ENCODE measurements at regions not wholly inside any gene's neighbourhood (a gene's known extent, or its start where the extent isn't known, plus 50 kb on each side); places are given as distances from the start of the nearest gene placed in this dataset.

GRCh38 chr10:105468759-105469158, 827.7 kb downstream of the SORCS3 start:
- TF ChIP-seq CTCF (IDR thresholded peaks at IDR 0.05) = no peak
- TF ChIP-seq POLR2AphosphoS5 (IDR thresholded peaks at IDR 0.05) = no peak
- TF ChIP-seq EP300 (IDR thresholded peaks at IDR 0.05) = no peak
- no peak for TF ChIP-seq POLR2A (IDR thresholded peaks at IDR 0.05)
- 30% methylated on average over 1 of the region's 1 CpG for WGBS
- Histone ChIP-seq H3K36me3 (no peaks in the 10 kb centered on the region), H3K4me3 (no peak overlapping the region), H3K27me3 (no peaks in the 10 kb centered on the region), H3K9me3 (no peaks in the 10 kb centered on the region), H3K4me1 (no peaks in the 10 kb centered on the region), H3K27ac (no peak overlapping the region)
- DNase-seq (ENCODE audit: low spot score in 2 of 2) = no peak

- H3K9me3 ChIP-seq = no peaks in the 10 kb centered on the region
- 86% methylated on average over 1 of the region's 1 CpG for WGBS
- no peak overlapping the region for H3K27ac ChIP-seq
- TF ChIP-seq EP300 (IDR thresholded peaks at IDR 0.05) (no peak), CTCF (IDR thresholded peaks at IDR 0.05) (no peak), POLR2AphosphoS5 (IDR thresholded peaks at IDR 0.05) (no peak), POLR2A (IDR thresholded peaks at IDR 0.05) (no peak)
- H3K4me1 ChIP-seq = no peaks in the 10 kb centered on the region
- no peaks in the 10 kb centered on the region for H3K36me3 ChIP-seq
- DNase-seq (ENCODE audit: low spot score in 2 of 2) = no peak
- no peaks in the 10 kb centered on the region for H3K27me3 ChIP-seq
- H3K4me3 ChIP-seq = no peak overlapping the region
Measured at GRCh38 chr10:105466521-105466920, 825.4 kb downstream of the SORCS3 start.

GRCh38 chr10:105434970-105435369, 793.9 kb downstream of the SORCS3 start:
- H3K9me3 ChIP-seq = no peaks in the 10 kb centered on the region
- no peaks in the 10 kb centered on the region for H3K36me3 ChIP-seq
- no peaks in the 10 kb centered on the region for H3K27me3 ChIP-seq
- no peak overlapping the region for H3K4me3 ChIP-seq
- TF ChIP-seq POLR2AphosphoS5 (IDR thresholded peaks at IDR 0.05) (no peak), CTCF (IDR thresholded peaks at IDR 0.05) (no peak), EP300 (IDR thresholded peaks at IDR 0.05) (no peak), POLR2A (IDR thresholded peaks at IDR 0.05) (no peak)
- no peak for DNase-seq (ENCODE audit: low spot score in 2 of 2)
- H3K27ac ChIP-seq = no peak overlapping the region
- 77% methylated on average over 1 of the region's 1 CpG for WGBS
- no peaks in the 10 kb centered on the region for H3K4me1 ChIP-seq

GRCh38 chr10:105413997-105414396, 772.9 kb downstream of the SORCS3 start:
- Histone ChIP-seq H3K9me3 (peaks cover 4% of the 10 kb centered on the region), H3K36me3 (no peaks in the 10 kb centered on the region), H3K4me1 (no peaks in the 10 kb centered on the region), H3K27me3 (no peaks in the 10 kb centered on the region), H3K27ac (no peak overlapping the region), H3K4me3 (no peak overlapping the region)
- WGBS = 76% methylated on average over 4 of the region's 4 CpGs
- DNase-seq (ENCODE audit: low spot score in 2 of 2) = no peak
- TF ChIP-seq POLR2AphosphoS5 (IDR thresholded peaks at IDR 0.05) (no peak), CTCF (IDR thresholded peaks at IDR 0.05) (no peak), EP300 (IDR thresholded peaks at IDR 0.05) (no peak), POLR2A (IDR thresholded peaks at IDR 0.05) (no peak)

- Histone ChIP-seq H3K27me3 (no peaks in the 10 kb centered on the region), H3K27ac (no peak overlapping the region), H3K9me3 (peaks cover 4% of the 10 kb centered on the region), H3K4me1 (no peaks in the 10 kb centered on the region), H3K36me3 (no peaks in the 10 kb centered on the region), H3K4me3 (no peak overlapping the region)
- whole genome bisulfite sequencing = 61% methylated on average over 1 of the region's 1 CpG
- TF ChIP-seq CTCF (IDR thresholded peaks at IDR 0.05) (no peak), POLR2AphosphoS5 (IDR thresholded peaks at IDR 0.05) (no peak), EP300 (IDR thresholded peaks at IDR 0.05) (no peak), POLR2A (IDR thresholded peaks at IDR 0.05) (no peak)
- DNase-seq (ENCODE audit: low spot score in 2 of 2) = no peak
Measured at GRCh38 chr10:105409370-105409769, 768.3 kb downstream of the SORCS3 start.

All from suprapubic skin (tissue), 4 donors.